Lung (tissue), 11 donors: ENCODE measurements at regions not wholly inside any gene's neighbourhood (a gene's known extent, or its start where the extent isn't known, plus 50 kb on each side); places are given as distances from the start of the nearest gene placed in this dataset.

ENCODE experiments used
- ATAC-seq: fragments of 200-7000 bp; cut with Tn5 transposase; one replicate; pipeline ENCODE4 v1.9.1; 2020; ENCODE audit warnings: moderate number of reproducible peaks; ENCODE audit not compliant: insufficient read depth, low FRiP score
- DNase-seq, 3 donors: peaks; one replicate each; pipeline ENCODE4 v3.0.0-alpha.2; 2013 to 2017
- H3K27ac ChIP-seq, 2 donors: one replicate each; pipeline ENCODE4 v1.5.1; 2013; ENCODE audit warnings: mild to moderate bottlenecking in 2 of 2, moderate library complexity in 2 of 2, control low read depth in 1 of 2, inconsistent platforms in 1 of 2, low read depth in 1 of 2, low read length in 1 of 2
- H3K27me3 ChIP-seq, 3 donors: one replicate each; pipeline ENCODE4 v1.5.1; 2013; ENCODE audit warnings: low read length in 2 of 3; ENCODE audit not compliant: control insufficient read depth in 3 of 3, insufficient read depth in 3 of 3
- H3K36me3 ChIP-seq, 4 donors: one replicate each; pipeline ENCODE4 v1.5.1; 2013; ENCODE audit warnings: low read length in 4 of 4, mild to moderate bottlenecking in 1 of 4, moderate library complexity in 1 of 4; ENCODE audit not compliant: control insufficient read depth in 4 of 4, insufficient read depth in 4 of 4
- H3K4me1 ChIP-seq, 5 donors: one replicate each; pipeline ENCODE4 v1.5.1; 2013; ENCODE audit warnings: low read length in 5 of 5, mild to moderate bottlenecking in 2 of 5, moderate library complexity in 1 of 5; ENCODE audit not compliant: control insufficient read depth in 5 of 5, insufficient read depth in 5 of 5
- H3K4me3 ChIP-seq: one replicate; pipeline ENCODE4 v1.5.1; 2013; ENCODE audit warnings: mild to moderate bottlenecking, control low read depth, moderate library complexity
- H3K9ac ChIP-seq, 2 donors: one replicate each; pipeline ENCODE4 v1.5.1; 2013; ENCODE audit warnings: low read length in 2 of 2, control low read depth in 1 of 2; ENCODE audit not compliant: insufficient read depth in 1 of 2
- H3K9me3 ChIP-seq, 4 donors: one replicate each; pipeline ENCODE4 v1.5.1; 2013; ENCODE audit warnings: low read length in 3 of 4, mild to moderate bottlenecking in 1 of 4, moderate library complexity in 1 of 4; ENCODE audit not compliant: control insufficient read depth in 4 of 4, insufficient read depth in 3 of 4
- WGBS, 2 donors: extraction: QIAGEN DNeasy Blood & Tissue Kit; methylation state at CpG; one replicate each; pipeline ENCODE4 v1.1.7; 2013; 5-methylcytosine and 5-hydroxymethylcytosine counted together
- TF ChIP-seq, protein P1 (sequence below): IDR thresholded peaks from 2 replicates; pipeline ENCODE4 v1.5.1; 2012; ENCODE audit warnings: mild to moderate bottlenecking; ENCODE audit errors: control extremely low read depth, extremely low read depth
- donor health status: control.
- donor health status: control.
- donor health status: Bipolar disorder and iron deficiency.
- donor health status: healthy.
- donor health status: DM: yes; HTN: yes; CAD: no.

DNA sequence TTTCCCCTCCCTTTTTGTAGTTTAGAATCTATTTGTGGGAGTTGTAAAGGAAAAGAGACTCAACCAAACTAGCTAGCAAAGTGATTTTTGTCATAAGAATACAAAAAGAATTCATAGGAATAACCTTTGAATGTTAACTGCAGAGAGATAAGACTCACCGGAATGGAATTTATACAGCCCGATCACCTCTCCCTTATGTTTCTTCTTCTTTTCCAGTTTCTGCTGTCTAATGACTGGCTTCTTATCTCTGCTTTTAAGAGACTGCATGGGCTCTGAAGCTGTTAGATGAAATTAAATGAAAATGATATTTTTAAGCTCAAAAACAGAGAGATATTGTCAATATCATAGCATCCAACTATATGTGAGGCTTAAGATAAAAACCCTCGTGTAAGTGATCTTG is 1095.9 kb downstream of the REEP3 start:
- 31 to 56% methylated on average over 3 of the region's 3 CpGs for WGBS, 2 donors
- DNase-seq (no peak), ATAC-seq (no peak)
- TF ChIP-seq, protein P1, sequence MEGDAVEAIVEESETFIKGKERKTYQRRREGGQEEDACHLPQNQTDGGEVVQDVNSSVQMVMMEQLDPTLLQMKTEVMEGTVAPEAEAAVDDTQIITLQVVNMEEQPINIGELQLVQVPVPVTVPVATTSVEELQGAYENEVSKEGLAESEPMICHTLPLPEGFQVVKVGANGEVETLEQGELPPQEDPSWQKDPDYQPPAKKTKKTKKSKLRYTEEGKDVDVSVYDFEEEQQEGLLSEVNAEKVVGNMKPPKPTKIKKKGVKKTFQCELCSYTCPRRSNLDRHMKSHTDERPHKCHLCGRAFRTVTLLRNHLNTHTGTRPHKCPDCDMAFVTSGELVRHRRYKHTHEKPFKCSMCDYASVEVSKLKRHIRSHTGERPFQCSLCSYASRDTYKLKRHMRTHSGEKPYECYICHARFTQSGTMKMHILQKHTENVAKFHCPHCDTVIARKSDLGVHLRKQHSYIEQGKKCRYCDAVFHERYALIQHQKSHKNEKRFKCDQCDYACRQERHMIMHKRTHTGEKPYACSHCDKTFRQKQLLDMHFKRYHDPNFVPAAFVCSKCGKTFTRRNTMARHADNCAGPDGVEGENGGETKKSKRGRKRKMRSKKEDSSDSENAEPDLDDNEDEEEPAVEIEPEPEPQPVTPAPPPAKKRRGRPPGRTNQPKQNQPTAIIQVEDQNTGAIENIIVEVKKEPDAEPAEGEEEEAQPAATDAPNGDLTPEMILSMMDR: no peak
- Histone ChIP-seq H3K27ac (no peak overlapping the region), H3K9ac (no peak overlapping the region), H3K9me3 (peaks cover 0 to 2% (median 0%) of the 10 kb centered on the region in 4 donors), H3K4me1 (peaks cover 0 to 2% (median 0%) of the 10 kb centered on the region in 5 donors), H3K27me3 (no peaks in the 10 kb centered on the region), H3K36me3 (no peaks in the 10 kb centered on the region), H3K4me3 (no peak overlapping the region)

DNA sequence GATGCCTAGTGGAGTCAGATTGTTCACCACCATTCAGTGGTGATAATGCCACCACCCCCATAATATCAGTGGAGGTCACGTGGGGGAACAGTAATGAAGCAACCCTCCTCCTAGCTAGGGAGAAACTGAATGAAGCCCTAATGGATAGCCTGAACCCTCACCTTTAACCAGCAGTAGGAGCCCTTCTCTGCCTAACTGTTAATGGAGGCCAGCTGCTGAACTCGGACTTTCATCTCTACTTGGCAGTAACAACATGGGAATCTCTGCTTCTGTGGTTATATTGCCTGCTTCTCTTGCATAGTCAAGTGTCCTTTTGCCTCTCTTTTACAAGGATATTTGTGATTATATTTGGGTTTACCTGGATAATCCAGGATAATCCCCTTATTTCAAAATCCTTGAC is 1097.9 kb downstream of the REEP3 start:
- 71 to 81% methylated on average over 2 of the region's 2 CpGs for WGBS, 2 donors
- Histone ChIP-seq H3K36me3 (no peaks in the 10 kb centered on the region), H3K27ac (no peak overlapping the region), H3K9me3 (peaks cover 0 to 2% (median 0%) of the 10 kb centered on the region in 4 donors), H3K27me3 (no peaks in the 10 kb centered on the region), H3K4me3 (no peak overlapping the region), H3K4me1 (peaks cover 0 to 2% (median 0%) of the 10 kb centered on the region in 5 donors), H3K9ac (no peak overlapping the region)
- TF ChIP-seq, protein P1: no peak
- ATAC-seq (no peak), DNase-seq (no peak)

DNA sequence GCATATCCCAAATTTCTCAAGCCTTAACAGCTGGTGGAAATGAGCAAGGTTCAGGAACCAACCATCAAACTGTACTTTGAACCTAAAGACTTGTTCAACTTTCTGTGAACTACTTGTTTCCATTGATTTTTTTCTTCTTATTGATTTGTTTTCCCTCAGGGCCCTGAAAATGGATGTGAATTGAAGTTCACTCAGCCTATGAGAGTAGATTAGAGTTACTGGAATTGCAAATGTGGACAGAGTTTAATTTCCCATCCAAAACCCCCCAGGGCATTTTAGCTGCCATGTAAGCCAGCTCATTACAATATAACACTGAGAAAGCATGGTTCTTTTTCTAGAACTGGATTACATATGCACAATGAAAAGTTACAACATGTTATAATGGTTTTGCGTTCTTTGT is 1105.7 kb downstream of the REEP3 start:
- no peaks in the 10 kb centered on the region for H3K36me3 ChIP-seq
- no peaks in the 10 kb centered on the region for H3K4me1 ChIP-seq
- H3K27me3 ChIP-seq: no peaks in the 10 kb centered on the region
- no peak overlapping the region for H3K27ac ChIP-seq
- H3K9me3 ChIP-seq: peaks cover 0 to 3% (median under 1%) of the 10 kb centered on the region in 4 donors
- H3K4me3 ChIP-seq: no peak overlapping the region
- DNase-seq: no peak
- TF ChIP-seq, protein P1: no peak
- no peak for ATAC-seq
- WGBS, 2 donors: 92 to 94% methylated on average over 1 of the region's 1 CpG
- no peak overlapping the region for H3K9ac ChIP-seq

DNA sequence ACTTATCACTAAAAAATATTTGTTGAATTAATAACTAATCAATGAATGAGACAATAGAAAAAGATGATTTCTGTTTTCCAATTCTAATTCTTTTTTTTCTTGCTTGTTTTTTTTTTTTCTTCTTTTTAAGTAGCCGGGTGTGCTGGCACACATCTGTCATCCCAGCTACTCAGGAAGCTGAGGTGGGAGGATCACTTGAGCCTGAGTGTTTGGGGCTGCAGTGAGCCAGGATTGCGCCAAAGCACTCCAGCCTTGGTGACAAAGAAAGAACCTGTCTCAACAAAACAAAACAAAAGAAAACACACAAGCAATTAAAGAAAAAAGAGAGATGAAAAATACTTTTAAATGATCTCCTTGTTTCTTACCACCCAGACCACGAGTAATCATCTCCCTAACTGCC is 1109.3 kb downstream of the REEP3 start:
- Histone ChIP-seq H3K4me3 (no peak overlapping the region), H3K9me3 (peaks cover 0 to 3% (median 0%) of the 10 kb centered on the region in 4 donors), H3K4me1 (no peaks in the 10 kb centered on the region), H3K9ac (no peak overlapping the region), H3K27me3 (no peaks in the 10 kb centered on the region), H3K27ac (no peak overlapping the region), H3K36me3 (no peaks in the 10 kb centered on the region)
- DNase-seq: no peak
- no peak for ATAC-seq
- TF ChIP-seq, protein P1: no peak
- 44 to 45% methylated on average over 3 of the region's 3 CpGs for WGBS, 2 donors
